HepG2 (cell line): ENCODE measurements at regions not wholly inside any gene's neighbourhood (a gene's known extent, or its start where the extent isn't known, plus 50 kb on each side); places are given as distances from the start of the nearest gene placed in this dataset.

Experiments
- BRCA1 ChIP-seq: sonication (generic); formaldehyde crosslinking; IDR thresholded peaks from 2 replicates; pipeline ENCODE4 v1.4.0; 2020; ENCODE audit warnings: missing genetic modification reagents
- CBFB ChIP-seq: sonication (generic); formaldehyde crosslinking; IDR thresholded peaks from 2 replicates; pipeline ENCODE4 v1.4.0; 2020; ENCODE audit warnings: missing genetic modification reagents
- CTCF ChIP-seq: sonication (generic); formaldehyde crosslinking; IDR thresholded peaks from 2 replicates; pipeline ENCODE4 v1.5.0; 2020; ENCODE audit warnings: mild to moderate bottlenecking, missing genetic modification reagents, moderate library complexity
- EP300 ChIP-seq, 3 experiments: sonication (generic) in 1 of 3; formaldehyde crosslinking in 1 of 3; IDR thresholded peaks; 2 replicates each; pipeline versions ENCODE4 v1.5.1 to v1.6.1; 2011 to 2020; ENCODE audit warnings: low read depth in 2 of 3, low read length in 2 of 3, borderline replicate concordance in 1 of 3, improper control_type of control experiment in 1 of 3, mild to moderate bottlenecking in 1 of 3, missing genetic modification reagents in 1 of 3, moderate library complexity in 1 of 3
- FIP1L1 ChIP-seq: fragments of 200-400 bp; formaldehyde crosslinking; IDR thresholded peaks from 2 replicates; pipeline ENCODE4 v1.6.1; 2018; ENCODE audit warnings: low read depth, mild to moderate bottlenecking, low read length, moderate library complexity, borderline replicate concordance; ENCODE audit not compliant: insufficient read depth
- KDM5A ChIP-seq: fragments of 200-600 bp; sonication (generic); IDR thresholded peaks from 2 replicates; pipeline ENCODE4 v1.7.0; 2018; ENCODE audit warnings: antibody characterized with exemption, mild to moderate bottlenecking, low read length, borderline replicate concordance
- MZF1 ChIP-seq: sonication (generic); formaldehyde crosslinking; IDR thresholded peaks from 2 replicates; pipeline ENCODE4 v1.8.1; 2023; ENCODE audit warnings: mild to moderate bottlenecking, missing genetic modification reagents, borderline replicate concordance
- NFKBIZ ChIP-seq: IDR thresholded peaks from 2 replicates; pipeline ENCODE4 v1.6.1; 2018; ENCODE audit warnings: missing genetic modification reagents, missing compliant biosample characterization
- REST ChIP-seq, 2 experiments: IDR thresholded peaks; 2 replicates each; pipeline ENCODE4 v1.6.1; 2011 to 2012; ENCODE audit warnings: low read length in 2 of 2, borderline replicate concordance in 1 of 2, low read depth in 1 of 2, mild to moderate bottlenecking in 1 of 2, moderate library complexity in 1 of 2
- SALL2 ChIP-seq: sonication (generic); formaldehyde crosslinking; IDR thresholded peaks from 2 replicates; pipeline ENCODE4 v1.8.1; 2023; ENCODE audit warnings: mild to moderate bottlenecking, missing genetic modification reagents, inconsistent platforms
- TCF7L2 ChIP-seq: IDR thresholded peaks from 2 replicates; pipeline ENCODE4 v1.6.1; 2011; ENCODE audit warnings: mild to moderate bottlenecking, low read depth, low read length, moderate library complexity
- ZNF432 ChIP-seq: sonication (generic); formaldehyde crosslinking; IDR thresholded peaks from 2 replicates; pipeline ENCODE4 v1.5.0; 2020; ENCODE audit warnings: missing genetic modification reagents, mild to moderate bottlenecking, borderline replicate concordance
- ZNF672 ChIP-seq: sonication (generic); formaldehyde crosslinking; IDR thresholded peaks from 2 replicates; pipeline ENCODE4 v1.8.1; 2022; ENCODE audit warnings: missing genetic modification reagents
- ZNF678 ChIP-seq: sonication (generic); formaldehyde crosslinking; IDR thresholded peaks from 2 replicates; pipeline ENCODE4 v1.4.0; 2020; ENCODE audit warnings: mild to moderate bottlenecking, missing genetic modification reagents

- no peak for TF ChIP-seq NFKBIZ (CRISPR knock-in tag)
- no peak for TF ChIP-seq BRCA1 (CRISPR knock-in tag)
- no peak for TF ChIP-seq SALL2 (CRISPR knock-in tag)
- no peak for TF ChIP-seq CBFB (CRISPR knock-in tag)
- no peak for TF ChIP-seq EP300 (IDR thresholded peaks at IDR 0.05; ENCODE audit: low read depth in 2 of 2, low read length in 2 of 2)
- TF ChIP-seq EP300 (CRISPR knock-in tag; IDR thresholded peaks at IDR 0.05; ENCODE audit: borderline replicate concordance): no peak
- no peak for TF ChIP-seq ZNF678 (CRISPR knock-in tag)
- TF ChIP-seq ZNF432: no peak
- no peak for TF ChIP-seq FIP1L1
- no peak for TF ChIP-seq CTCF
- no peak for TF ChIP-seq REST (IDR thresholded peaks at IDR 0.05; ENCODE audit: borderline replicate concordance in 1 of 2, low read depth in 1 of 2, low read length in 2 of 2)
- TF ChIP-seq TCF7L2: no peak
- TF ChIP-seq KDM5A: no peak
- TF ChIP-seq MZF1 (CRISPR knock-in tag): no peak
- no peak for TF ChIP-seq ZNF672
Observed at GRCh38 chr5:30475429-30475828, 718.1 kb upstream of the CDH6 start.
